Kidney (tissue), 13 donors: ENCODE measurements at regions not wholly inside any gene's neighbourhood (a gene's known extent, or its start where the extent isn't known, plus 50 kb on each side); places are given as distances from the start of the nearest gene placed in this dataset.
A peak's percentile ranks its signal among the peaks of the same experiment; 100 is the strongest.

Experiments used
- DNase-seq, 5 donors: peaks; one replicate each; pipeline ENCODE4 v3.0.0-alpha.2; 2013 to 2020
- FAIRE-seq: peaks from 2 replicates; lab custom pipeline; 2012; peaks lifted over from hg19 to GRCh38; lab: Jason Lieb, UNC
- H3K27ac ChIP-seq, 2 donors: one replicate each; pipeline ENCODE4 v1.7.0; 2013; ENCODE audit warnings: low read depth in 2 of 2, low read length in 2 of 2, inconsistent platforms in 1 of 2
- H3K27me3 ChIP-seq: one replicate; pipeline ENCODE4 v1.7.1; 2013; ENCODE audit warnings: low read length, inconsistent platforms; ENCODE audit not compliant: control insufficient read depth, insufficient read depth
- H3K36me3 ChIP-seq, 3 donors: one replicate each; pipeline versions ENCODE4 v1.7.0 to v1.7.1; 2013; ENCODE audit warnings: low read length in 3 of 3, control low read depth in 1 of 3, inconsistent platforms in 1 of 3; ENCODE audit not compliant: insufficient read depth in 3 of 3, control insufficient read depth in 2 of 3
- H3K4me1 ChIP-seq, 3 donors: one replicate each; pipeline versions ENCODE4 v1.7.0 to v1.7.1; 2013; ENCODE audit warnings: low read length in 3 of 3, inconsistent platforms in 1 of 3, low read depth in 1 of 3; ENCODE audit not compliant: control insufficient read depth in 2 of 3, insufficient read depth in 2 of 3
- H3K4me3 ChIP-seq, 3 donors: one replicate each; pipeline versions ENCODE4 v1.7.0 to v1.8.1; 2013; ENCODE audit warnings: low read length in 3 of 3, control low read depth in 1 of 3, inconsistent platforms in 1 of 3
- H3K9ac ChIP-seq, 3 donors: one replicate each; pipeline versions ENCODE4 v1.7.0 to v1.7.1; 2013; ENCODE audit warnings: low read length in 3 of 3, control low read depth in 1 of 3, inconsistent platforms in 1 of 3
- H3K9me3 ChIP-seq, 3 donors: one replicate each; pipeline versions ENCODE4 v1.7.0 to v1.7.1; 2013; ENCODE audit warnings: low read length in 3 of 3, control low read depth in 1 of 3, inconsistent platforms in 1 of 3; ENCODE audit not compliant: control insufficient read depth in 2 of 3, insufficient read depth in 1 of 3
- intact Hi-C: fragments of 100-400 bp; cut with DNase I; formaldehyde crosslinking; loops from one replicate; pipeline ENCODE4 v1.11.1; 2022
- TF ChIP-seq, protein P1 (sequence below): IDR thresholded peaks from 3 replicates; pipeline ENCODE4 v1.5.1; 2012; ENCODE audit warnings: mild to moderate bottlenecking, moderate library complexity, borderline replicate concordance; ENCODE audit not compliant: insufficient read depth; ENCODE audit errors: extremely low read depth
- donor health status: control.
- donor health status: control.
- donor health status: control.
- donor health status: control.
- donor health status: control.
- donor health status: DM: yes; HTN: yes; CAD: no.
- donor health status: Normal renal cell carcinoma (clear cell type).

DNA sequence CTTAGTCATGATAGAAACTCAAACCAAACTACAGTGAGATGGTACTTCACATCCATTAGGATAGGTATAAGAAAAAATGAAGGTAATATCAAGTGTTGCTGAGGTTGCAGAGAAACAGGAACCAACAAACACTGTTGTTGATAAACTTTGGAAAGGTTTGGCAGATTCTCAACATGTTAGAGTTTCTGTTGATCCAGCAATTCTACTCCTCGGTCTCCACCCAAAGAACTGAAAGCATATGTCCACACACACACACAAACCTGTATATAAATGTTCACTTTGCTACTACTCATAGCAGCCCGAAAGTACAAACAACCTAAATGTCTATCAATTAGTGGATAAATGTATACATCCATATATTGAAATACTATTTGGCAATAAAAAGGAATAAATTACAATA is 128.3 kb upstream of the CARMIL1 start:
- Histone ChIP-seq H3K27me3 (no peaks in the 10 kb centered on the region), H3K4me1 (no peaks in the 10 kb centered on the region), H3K27ac (no peak overlapping the region), H3K9ac (no peak overlapping the region), H3K9me3 (no peaks in the 10 kb centered on the region), H3K4me3 (no peak overlapping the region), H3K36me3 (no peaks in the 10 kb centered on the region)
- intact Hi-C loops, result no loop called here
- TF ChIP-seq, protein P1, sequence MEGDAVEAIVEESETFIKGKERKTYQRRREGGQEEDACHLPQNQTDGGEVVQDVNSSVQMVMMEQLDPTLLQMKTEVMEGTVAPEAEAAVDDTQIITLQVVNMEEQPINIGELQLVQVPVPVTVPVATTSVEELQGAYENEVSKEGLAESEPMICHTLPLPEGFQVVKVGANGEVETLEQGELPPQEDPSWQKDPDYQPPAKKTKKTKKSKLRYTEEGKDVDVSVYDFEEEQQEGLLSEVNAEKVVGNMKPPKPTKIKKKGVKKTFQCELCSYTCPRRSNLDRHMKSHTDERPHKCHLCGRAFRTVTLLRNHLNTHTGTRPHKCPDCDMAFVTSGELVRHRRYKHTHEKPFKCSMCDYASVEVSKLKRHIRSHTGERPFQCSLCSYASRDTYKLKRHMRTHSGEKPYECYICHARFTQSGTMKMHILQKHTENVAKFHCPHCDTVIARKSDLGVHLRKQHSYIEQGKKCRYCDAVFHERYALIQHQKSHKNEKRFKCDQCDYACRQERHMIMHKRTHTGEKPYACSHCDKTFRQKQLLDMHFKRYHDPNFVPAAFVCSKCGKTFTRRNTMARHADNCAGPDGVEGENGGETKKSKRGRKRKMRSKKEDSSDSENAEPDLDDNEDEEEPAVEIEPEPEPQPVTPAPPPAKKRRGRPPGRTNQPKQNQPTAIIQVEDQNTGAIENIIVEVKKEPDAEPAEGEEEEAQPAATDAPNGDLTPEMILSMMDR, result no peak
- DNase-seq (no peak), FAIRE-seq (no peak)

DNA sequence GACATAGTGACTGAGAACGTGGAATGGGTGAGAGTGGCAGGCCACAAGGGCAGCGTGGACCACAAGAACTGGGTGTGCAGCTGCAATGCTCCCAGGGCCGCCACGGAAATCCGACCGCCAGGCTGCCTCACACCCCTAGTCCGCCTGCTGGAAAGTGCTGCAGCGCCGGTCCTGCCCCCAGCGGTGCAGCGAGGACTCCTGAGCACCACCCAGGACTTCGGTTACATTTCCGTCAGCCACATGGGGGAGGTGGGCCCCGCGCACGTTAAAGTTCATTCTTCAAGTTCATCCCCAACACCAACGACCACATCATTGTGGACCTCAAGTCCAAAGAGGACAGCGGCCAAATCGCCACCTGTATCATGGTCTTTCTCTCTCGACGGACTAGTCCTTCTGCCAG is 126.1 kb upstream of the CARMIL1 start:
- no peaks in the 10 kb centered on the region for H3K4me1 ChIP-seq
- peaks cover 0 to 5% (median 0%) of the 10 kb centered on the region in 3 donors for H3K9me3 ChIP-seq
- H3K27ac ChIP-seq, result no peak overlapping the region
- DNase-seq (no peak), FAIRE-seq (no peak)
- TF ChIP-seq, protein P1, result no peak
- no peak overlapping the region for H3K4me3 ChIP-seq
- H3K9ac ChIP-seq, result no peak overlapping the region
- H3K27me3 ChIP-seq, result no peaks in the 10 kb centered on the region
- intact Hi-C loops, result no loop called here
- no peaks in the 10 kb centered on the region for H3K36me3 ChIP-seq

DNA sequence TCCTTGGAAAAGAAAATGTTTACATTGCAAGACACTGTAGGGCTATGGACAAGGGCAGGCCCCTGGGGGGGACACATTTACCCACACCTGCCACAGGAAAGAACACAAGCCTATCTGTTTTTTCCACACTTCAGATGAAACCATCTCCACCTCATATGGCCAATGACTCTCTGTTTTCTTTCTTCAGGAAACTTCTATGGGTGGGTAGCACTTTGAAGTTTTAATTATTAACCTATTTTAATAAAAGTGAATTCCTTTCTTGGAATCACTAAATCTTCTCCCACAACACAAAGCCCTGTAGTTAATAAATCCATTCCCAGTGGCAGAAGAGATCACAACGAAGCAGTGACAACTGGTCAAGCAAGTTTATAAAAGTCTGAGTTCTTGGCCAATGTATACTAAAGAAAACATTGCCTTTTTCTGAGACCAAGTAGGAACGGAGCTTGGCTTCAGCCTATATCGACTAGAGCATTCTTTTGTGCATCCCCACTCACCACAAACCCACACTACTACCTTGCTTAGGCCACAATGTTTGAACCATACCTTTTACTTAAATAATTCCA is 125.1 kb upstream of the CARMIL1 start:
- no peak overlapping the region for H3K4me3 ChIP-seq
- intact Hi-C loops, result no loop called here
- no peaks in the 10 kb centered on the region for H3K27me3 ChIP-seq
- H3K27ac ChIP-seq, result no peak overlapping the region
- FAIRE-seq, result no peak
- H3K9me3 ChIP-seq, result peaks cover 0 to 5% (median 0%) of the 10 kb centered on the region in 3 donors
- no peaks in the 10 kb centered on the region for H3K4me1 ChIP-seq
- TF ChIP-seq, protein P1, result no peak
- no peak overlapping the region for H3K9ac ChIP-seq
- DNase-seq, result peak in 2 of 5 donors; percentile 43 to 54
- H3K36me3 ChIP-seq, result no peaks in the 10 kb centered on the region

DNA sequence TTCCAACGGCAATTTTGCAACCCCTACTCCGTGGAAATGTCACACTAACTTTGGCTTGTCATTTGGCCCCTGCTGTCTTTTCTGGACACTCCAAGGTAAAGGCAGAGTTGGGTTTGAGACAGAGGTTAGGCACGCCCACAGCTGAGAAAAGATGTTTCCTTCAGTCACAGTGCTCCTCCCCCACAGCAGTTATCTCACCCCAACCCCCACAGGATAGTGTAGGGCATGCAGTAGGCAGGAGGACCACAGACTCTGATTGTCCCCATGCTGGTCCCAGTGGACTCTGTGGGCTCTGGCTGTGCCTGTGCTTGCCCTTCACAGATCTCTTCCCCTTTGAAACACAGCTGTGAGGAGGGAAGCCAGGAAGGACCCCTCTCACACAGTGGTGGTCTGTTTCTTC is 124.0 kb upstream of the CARMIL1 start:
- Histone ChIP-seq H3K9me3 (peaks cover 0 to 5% (median 0%) of the 10 kb centered on the region in 3 donors), H3K36me3 (no peaks in the 10 kb centered on the region), H3K27ac (no peak overlapping the region), H3K4me3 (no peak overlapping the region), H3K4me1 (no peaks in the 10 kb centered on the region), H3K9ac (no peak overlapping the region), H3K27me3 (no peaks in the 10 kb centered on the region)
- no peak for DNase-seq
- TF ChIP-seq, protein P1, result no peak
- intact Hi-C loops, result no loop called here
- FAIRE-seq, result no peak
